Loucy (cell line): ENCODE measurements at regions not wholly inside any gene's neighbourhood (a gene's known extent, or its start where the extent isn't known, plus 50 kb on each side); places are given as distances from the start of the nearest gene placed in this dataset.

Source experiments
- EZH2phosphoT487 ChIP-seq: fragments of 200-600 bp; IDR thresholded peaks from 2 replicates; pipeline ENCODE4 v1.6.1; 2018; ENCODE audit warnings: antibody characterized with exemption, mild to moderate bottlenecking, moderate library complexity, borderline replicate concordance
- TF ChIP-seq, protein P1 (sequence below): fragments of 200-600 bp; sonication (generic); conservative IDR thresholded peaks from 2 replicates; pipeline ENCODE4 v1.5.1; 2014; ENCODE audit warnings: mild to moderate bottlenecking, antibody characterized with exemption, low read length

DNA sequence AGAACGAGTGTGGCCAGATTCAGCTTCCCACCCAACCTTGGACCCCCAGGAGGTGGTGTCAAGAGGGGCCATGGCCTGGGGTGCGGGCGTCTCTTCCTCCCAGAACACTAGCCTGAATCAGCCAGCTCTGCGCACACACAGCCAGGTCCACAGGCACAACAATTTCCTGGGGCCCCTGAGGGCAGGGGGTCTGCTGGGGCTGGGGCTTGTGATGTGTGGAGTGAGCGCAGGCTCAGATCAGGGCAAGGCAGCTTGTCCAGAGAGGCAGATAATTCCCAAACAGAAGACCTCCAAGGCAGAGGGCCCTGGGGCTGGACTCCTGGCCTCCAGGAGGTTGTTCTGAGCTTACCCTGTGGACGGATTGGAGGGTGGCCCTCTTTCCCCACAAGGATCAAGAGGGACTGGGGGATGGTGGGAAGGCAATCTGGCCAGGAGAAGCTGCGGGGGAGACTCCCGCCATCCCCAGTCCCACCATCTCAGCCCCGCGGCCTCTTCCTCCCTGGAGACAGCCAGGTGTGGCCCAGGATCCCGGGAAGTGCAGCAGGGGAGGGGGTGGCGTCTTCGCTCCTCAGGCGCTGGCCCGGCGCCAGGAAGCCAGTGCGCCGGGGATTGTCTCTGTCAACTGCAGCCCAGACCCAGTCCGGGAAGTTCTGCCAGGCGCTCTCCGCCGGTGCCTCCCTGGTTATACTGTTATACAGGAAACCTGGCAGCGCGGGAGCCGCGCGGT lies 52.0 kb upstream of the AMZ2 start:
- TF ChIP-seq, protein P1, sequence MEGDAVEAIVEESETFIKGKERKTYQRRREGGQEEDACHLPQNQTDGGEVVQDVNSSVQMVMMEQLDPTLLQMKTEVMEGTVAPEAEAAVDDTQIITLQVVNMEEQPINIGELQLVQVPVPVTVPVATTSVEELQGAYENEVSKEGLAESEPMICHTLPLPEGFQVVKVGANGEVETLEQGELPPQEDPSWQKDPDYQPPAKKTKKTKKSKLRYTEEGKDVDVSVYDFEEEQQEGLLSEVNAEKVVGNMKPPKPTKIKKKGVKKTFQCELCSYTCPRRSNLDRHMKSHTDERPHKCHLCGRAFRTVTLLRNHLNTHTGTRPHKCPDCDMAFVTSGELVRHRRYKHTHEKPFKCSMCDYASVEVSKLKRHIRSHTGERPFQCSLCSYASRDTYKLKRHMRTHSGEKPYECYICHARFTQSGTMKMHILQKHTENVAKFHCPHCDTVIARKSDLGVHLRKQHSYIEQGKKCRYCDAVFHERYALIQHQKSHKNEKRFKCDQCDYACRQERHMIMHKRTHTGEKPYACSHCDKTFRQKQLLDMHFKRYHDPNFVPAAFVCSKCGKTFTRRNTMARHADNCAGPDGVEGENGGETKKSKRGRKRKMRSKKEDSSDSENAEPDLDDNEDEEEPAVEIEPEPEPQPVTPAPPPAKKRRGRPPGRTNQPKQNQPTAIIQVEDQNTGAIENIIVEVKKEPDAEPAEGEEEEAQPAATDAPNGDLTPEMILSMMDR, result no peak
- TF ChIP-seq EZH2phosphoT487, result no peak
